GM12892 (cell line): ENCODE measurements at regions not wholly inside any gene's neighbourhood (a gene's known extent, or its start where the extent isn't known, plus 50 kb on each side); places are given as distances from the start of the nearest gene placed in this dataset.

ENCODE experiments used
- POLR2A ChIP-seq: IDR thresholded peaks from 2 replicates; pipeline ENCODE4 v1.6.1; 2011; ENCODE audit warnings: low read depth, low read length, control low read depth
- POLR2AphosphoS5 ChIP-seq: IDR thresholded peaks from 2 replicates; pipeline ENCODE4 v1.6.1; 2011; ENCODE audit warnings: low read depth, low read length, control low read depth
- TAF1 ChIP-seq: IDR thresholded peaks from 2 replicates; pipeline ENCODE4 v1.6.1; 2011; ENCODE audit warnings: low read depth, mild to moderate bottlenecking, control low read depth, low read length, borderline replicate concordance

DNA sequence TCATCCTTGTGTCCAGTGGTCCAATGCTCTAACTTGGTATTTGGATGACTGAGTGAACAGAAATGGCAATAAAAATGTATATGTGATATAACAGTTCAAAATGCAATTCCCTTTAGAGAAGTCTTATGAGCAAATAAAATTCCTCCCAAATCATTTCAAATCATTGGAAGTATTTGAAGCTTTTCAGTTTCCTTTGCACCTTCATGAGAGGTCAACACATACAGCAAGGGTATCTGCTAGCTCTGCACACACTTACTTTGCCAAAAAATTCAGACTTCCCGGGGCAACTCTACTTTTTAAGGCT is 423.7 kb downstream of the ATP23 start:
- TF ChIP-seq POLR2A: no peak
- TF ChIP-seq POLR2AphosphoS5: no peak
- TF ChIP-seq TAF1: no peak
